Thyroid gland (tissue), 4 donors: ENCODE measurements at regions not wholly inside any gene's neighbourhood (a gene's known extent, or its start where the extent isn't known, plus 50 kb on each side); places are given as distances from the start of the nearest gene placed in this dataset.

Experiments used
- POLR2A ChIP-seq, 2 donors: fragments of 450-650 bp; IDR thresholded peaks; one replicate each; pipeline ENCODE4 v1.6.1; 2017; ENCODE audit warnings: antibody characterized with exemption in 2 of 2, mild to moderate bottlenecking in 2 of 2, moderate library complexity in 1 of 2
- TF ChIP-seq, protein P1 (sequence below), 6 experiments: fragments of 200-600 bp in 3 of 6; fragments of 450-650 bp in 3 of 6; sonication (generic) in 3 of 6; IDR thresholded peaks; one replicate each; pipeline ENCODE4 v1.5.1; 2016 to 2019; ENCODE audit warnings: antibody characterized with exemption in 6 of 6, mild to moderate bottlenecking in 2 of 6, inconsistent platforms in 1 of 6, moderate library complexity in 1 of 6

DNA sequence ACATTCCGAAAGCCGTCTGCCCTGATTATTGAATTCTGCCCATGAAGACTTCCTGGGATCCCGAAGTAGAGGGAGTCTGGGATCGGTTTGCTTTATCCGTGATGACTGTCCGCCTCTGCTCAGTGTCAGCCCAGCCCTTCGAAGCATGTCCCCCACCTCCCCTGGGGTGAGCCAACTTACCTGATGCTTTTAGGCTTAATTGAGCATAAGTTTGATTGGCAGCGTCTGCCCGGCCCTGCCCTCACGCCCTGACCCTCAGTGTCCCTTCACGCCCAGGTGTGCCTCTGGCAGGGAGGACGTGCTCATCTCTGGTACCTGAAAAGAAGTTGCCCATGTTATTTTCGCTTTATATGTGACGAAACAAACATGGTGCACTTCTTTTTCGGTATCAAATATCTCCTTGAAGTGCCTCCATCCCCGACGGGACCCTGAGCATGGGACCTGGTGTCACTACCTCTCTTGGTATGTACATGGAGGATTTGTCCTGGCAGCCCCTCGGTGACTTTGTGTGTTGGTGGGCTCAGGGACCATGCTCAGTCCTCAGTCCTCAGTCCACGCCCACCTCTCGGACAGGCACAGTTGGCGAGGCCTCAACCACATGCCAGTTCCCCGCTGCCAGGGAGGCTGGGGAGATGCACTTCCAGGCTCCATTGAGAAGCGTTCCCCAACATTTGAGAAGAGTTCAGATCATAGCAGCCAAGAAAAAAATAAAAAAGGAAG is 130.1 kb upstream of the RTL1 start:
- TF ChIP-seq, protein P1, sequence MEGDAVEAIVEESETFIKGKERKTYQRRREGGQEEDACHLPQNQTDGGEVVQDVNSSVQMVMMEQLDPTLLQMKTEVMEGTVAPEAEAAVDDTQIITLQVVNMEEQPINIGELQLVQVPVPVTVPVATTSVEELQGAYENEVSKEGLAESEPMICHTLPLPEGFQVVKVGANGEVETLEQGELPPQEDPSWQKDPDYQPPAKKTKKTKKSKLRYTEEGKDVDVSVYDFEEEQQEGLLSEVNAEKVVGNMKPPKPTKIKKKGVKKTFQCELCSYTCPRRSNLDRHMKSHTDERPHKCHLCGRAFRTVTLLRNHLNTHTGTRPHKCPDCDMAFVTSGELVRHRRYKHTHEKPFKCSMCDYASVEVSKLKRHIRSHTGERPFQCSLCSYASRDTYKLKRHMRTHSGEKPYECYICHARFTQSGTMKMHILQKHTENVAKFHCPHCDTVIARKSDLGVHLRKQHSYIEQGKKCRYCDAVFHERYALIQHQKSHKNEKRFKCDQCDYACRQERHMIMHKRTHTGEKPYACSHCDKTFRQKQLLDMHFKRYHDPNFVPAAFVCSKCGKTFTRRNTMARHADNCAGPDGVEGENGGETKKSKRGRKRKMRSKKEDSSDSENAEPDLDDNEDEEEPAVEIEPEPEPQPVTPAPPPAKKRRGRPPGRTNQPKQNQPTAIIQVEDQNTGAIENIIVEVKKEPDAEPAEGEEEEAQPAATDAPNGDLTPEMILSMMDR (IDR thresholded peaks at IDR 0.05), result no peak
- TF ChIP-seq POLR2A (IDR thresholded peaks at IDR 0.05), result no peak
